SK-N-MC (cell line): ENCODE measurements at regions not wholly inside any gene's neighbourhood (a gene's known extent, or its start where the extent isn't known, plus 50 kb on each side); places are given as distances from the start of the nearest gene placed in this dataset.

Experiments used
- FOXP2 ChIP-seq: optimal IDR thresholded peaks from 2 replicates; pipeline ENCODE3; 2011; ENCODE audit warnings: mild to moderate bottlenecking, moderate library complexity; ENCODE audit not compliant: insufficient read depth; ENCODE audit errors: extremely low read length, control extremely low read depth
- POLR2AphosphoS5 ChIP-seq: IDR thresholded peaks from 2 replicates; pipeline ENCODE4 v1.6.1; 2012; ENCODE audit warnings: mild to moderate bottlenecking, low read depth, low read length, borderline replicate concordance

- no peak for TF ChIP-seq FOXP2
- TF ChIP-seq POLR2AphosphoS5: no peak
Measured at GRCh38 chr6:97901531-97901930, 618.5 kb upstream of the MMS22L start.
